GM12878 (cell line): ENCODE measurements at regions not wholly inside any gene's neighbourhood (a gene's known extent, or its start where the extent isn't known, plus 50 kb on each side); places are given as distances from the start of the nearest gene placed in this dataset.

Experiments used
- ATF3 ChIP-seq: IDR thresholded peaks from 2 replicates; pipeline ENCODE4 v1.6.1; 2011; ENCODE audit warnings: low read depth, mild to moderate bottlenecking, low read length, moderate library complexity, borderline replicate concordance; ENCODE audit errors: extremely low read depth
- BCLAF1 ChIP-seq: fragments of 450-650 bp; IDR thresholded peaks from 2 replicates; pipeline ENCODE4 v1.6.1; 2017; ENCODE audit warnings: antibody characterized with exemption, mild to moderate bottlenecking, moderate library complexity
- CEBPZ ChIP-seq: fragments of 150-350 bp; IDR thresholded peaks from 2 replicates; pipeline ENCODE4 v1.6.1; 2016; ENCODE audit warnings: low read depth, low read length
- CHD4 ChIP-seq: fragments of 200-600 bp; sonication (generic); IDR thresholded peaks from 2 replicates; pipeline ENCODE4 v1.6.1; 2016; ENCODE audit warnings: mild to moderate bottlenecking
- IRF3 ChIP-seq: fragments of 450-650 bp; IDR thresholded peaks from 2 replicates; pipeline ENCODE4 v1.6.1; 2014; ENCODE audit warnings: mild to moderate bottlenecking
- MYB ChIP-seq: fragments of 150-350 bp; IDR thresholded peaks from 2 replicates; pipeline ENCODE4 v1.6.1; 2014; ENCODE audit warnings: mild to moderate bottlenecking, low read depth, low read length, borderline replicate concordance
- REST ChIP-seq: IDR thresholded peaks from 2 replicates; pipeline ENCODE4 v1.6.1; 2012; ENCODE audit warnings: mild to moderate bottlenecking, low read depth, low read length
- RFX5 ChIP-seq: IDR thresholded peaks from 2 replicates; pipeline ENCODE4 v1.6.1; 2011; ENCODE audit warnings: low read depth, low read length, improper control_type of control experiment
- STAT1 ChIP-seq: fragments of 450-650 bp; conservative IDR thresholded peaks from 2 replicates; pipeline ENCODE4 v1.6.1; 2014; ENCODE audit warnings: antibody characterized with exemption, mild to moderate bottlenecking
- TARDBP ChIP-seq: IDR thresholded peaks from 2 replicates; pipeline ENCODE4 v1.6.1; 2016; ENCODE audit warnings: borderline replicate concordance
- ZBED1 ChIP-seq: IDR thresholded peaks from 2 replicates; pipeline ENCODE4 v1.6.1; 2016; ENCODE audit warnings: borderline replicate concordance

- TF ChIP-seq BCLAF1 (no peak), ZBED1 (no peak), RFX5 (no peak), ATF3 (no peak), STAT1 (no peak), MYB (no peak), CEBPZ (no peak), TARDBP (no peak), CHD4 (no peak), REST (no peak), IRF3 (no peak)
Measured at GRCh38 chr14:25520821-25521220, 470.9 kb upstream of the STXBP6 start (continued).
